ENCODE measurements at regions not wholly inside any gene's neighbourhood (a gene's known extent, or its start where the extent isn't known, plus 50 kb on each side); places are given as distances from the start of the nearest gene placed in this dataset.

GRCh38 chr13:44198826-44199225 is 174.8 kb upstream of the SERP2 start:
- intact Hi-C loops (cut with micrococcal nuclease; ENCODE audit: unreplicated experiment), result no loop called here
- no peak overlapping the region for H2AFZ ChIP-seq (ENCODE audit: low read length)
- H3K27me3 ChIP-seq (ENCODE audit: control insufficient read depth in 1 of 2, insufficient read depth in 2 of 2, low read length in 2 of 2), result no peaks in the 10 kb centered on the region
- FAIRE-seq, result no peak
- ChIA-PET POLR2A (no interaction called here), CTCF (ENCODE audit: low intra/inter-chr PET ratio, low total read pairs) (no interaction called here)
- no peaks in the 10 kb centered on the region for H3K4me1 ChIP-seq (ENCODE audit: insufficient read depth, low read length)
- no peak for DNase-seq (ENCODE audit: low spot score)
- in situ Hi-C loops (cut with HindIII; ENCODE audit: extremely low pct_ligation_motif_present, low pct_unique_long_range_greater_than_20kb), result no loop called here
- no peaks in the 10 kb centered on the region for H3K36me3 ChIP-seq (replicated peaks in 1 of 2; ENCODE audit: control insufficient read depth in 1 of 2, insufficient read depth in 2 of 2, low read length in 2 of 2)
- H3K27ac ChIP-seq (ENCODE audit: extremely low read length, insufficient read depth, low read length), result no peak overlapping the region
- H3K4me3 ChIP-seq (replicated peaks in 1 of 3; ENCODE audit: insufficient read depth in 1 of 3, low read depth in 2 of 3, low read length in 3 of 3), result no peak overlapping the region
- H3K4me2 ChIP-seq (ENCODE audit: low read depth, low read length), result no peak overlapping the region
- no peak overlapping the region for H3K9ac ChIP-seq (ENCODE audit: insufficient read depth, low read depth, low read length)
- 0% methylated on average over 3 of the region's 3 CpGs for WGBS (ENCODE audit: low lambda C conversion rate)
- BruUV-seq (replicated peaks), result no TSS peak
- no peaks in the 10 kb centered on the region for H4K20me1 ChIP-seq (ENCODE audit: insufficient read depth, low read length)
- ATAC-seq, result no peak
- no peak for TF ChIP-seq RCOR2 (CRISPR knock-in tag; IDR thresholded peaks at IDR 0.05)
- no peaks in the 10 kb centered on the region for H3K79me2 ChIP-seq (ENCODE audit: insufficient read depth, low read length)
- no peaks in the 10 kb centered on the region for H3K9me3 ChIP-seq (ENCODE audit: low read length)

DNA sequence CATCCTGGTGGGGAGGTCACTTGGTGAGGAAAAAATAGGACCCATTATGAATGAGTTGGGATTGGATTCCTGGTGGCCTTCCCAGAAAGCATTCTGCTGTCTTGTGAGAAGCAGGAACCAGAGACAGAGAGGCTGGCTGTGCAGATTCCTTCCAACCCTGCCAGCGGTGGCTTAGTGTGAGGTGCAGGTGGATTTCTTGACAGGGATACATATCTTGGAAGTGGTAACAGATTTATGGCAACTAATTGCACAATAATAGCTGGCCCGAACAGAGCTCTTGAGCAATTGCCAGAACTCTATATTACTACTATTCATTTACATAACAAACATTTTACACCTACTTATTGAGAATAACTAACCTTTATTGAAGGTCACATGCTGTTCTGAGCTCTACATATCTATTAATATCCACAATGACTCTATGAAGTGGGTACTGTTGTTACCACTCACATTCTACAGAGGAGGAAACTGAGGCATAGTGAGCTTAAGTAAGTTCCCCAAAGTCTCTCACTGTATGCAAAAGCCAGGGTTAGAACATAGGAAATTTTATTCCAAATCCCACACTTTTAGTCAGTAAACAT is 173.9 kb upstream of the SERP2 start:
- no peak for FAIRE-seq
- in situ Hi-C loops (cut with HindIII; ENCODE audit: extremely low pct_ligation_motif_present, low pct_unique_long_range_greater_than_20kb), result no loop called here
- CTCF ChIA-PET (ENCODE audit: low intra/inter-chr PET ratio, low total read pairs), result no interaction called here

More for the DNA sequence above, 173.9 kb upstream of the SERP2 start:
- H4K20me1 ChIP-seq (ENCODE audit: insufficient read depth, low read length), result no peaks in the 10 kb centered on the region
- TF ChIP-seq CEBPB (IDR thresholded peaks at IDR 0.05; ENCODE audit: borderline replicate concordance, low read depth, low read length), result peak; percentile 56; the same call in 1 of the 2 replicates
- TF ChIP-seq, protein P1, sequence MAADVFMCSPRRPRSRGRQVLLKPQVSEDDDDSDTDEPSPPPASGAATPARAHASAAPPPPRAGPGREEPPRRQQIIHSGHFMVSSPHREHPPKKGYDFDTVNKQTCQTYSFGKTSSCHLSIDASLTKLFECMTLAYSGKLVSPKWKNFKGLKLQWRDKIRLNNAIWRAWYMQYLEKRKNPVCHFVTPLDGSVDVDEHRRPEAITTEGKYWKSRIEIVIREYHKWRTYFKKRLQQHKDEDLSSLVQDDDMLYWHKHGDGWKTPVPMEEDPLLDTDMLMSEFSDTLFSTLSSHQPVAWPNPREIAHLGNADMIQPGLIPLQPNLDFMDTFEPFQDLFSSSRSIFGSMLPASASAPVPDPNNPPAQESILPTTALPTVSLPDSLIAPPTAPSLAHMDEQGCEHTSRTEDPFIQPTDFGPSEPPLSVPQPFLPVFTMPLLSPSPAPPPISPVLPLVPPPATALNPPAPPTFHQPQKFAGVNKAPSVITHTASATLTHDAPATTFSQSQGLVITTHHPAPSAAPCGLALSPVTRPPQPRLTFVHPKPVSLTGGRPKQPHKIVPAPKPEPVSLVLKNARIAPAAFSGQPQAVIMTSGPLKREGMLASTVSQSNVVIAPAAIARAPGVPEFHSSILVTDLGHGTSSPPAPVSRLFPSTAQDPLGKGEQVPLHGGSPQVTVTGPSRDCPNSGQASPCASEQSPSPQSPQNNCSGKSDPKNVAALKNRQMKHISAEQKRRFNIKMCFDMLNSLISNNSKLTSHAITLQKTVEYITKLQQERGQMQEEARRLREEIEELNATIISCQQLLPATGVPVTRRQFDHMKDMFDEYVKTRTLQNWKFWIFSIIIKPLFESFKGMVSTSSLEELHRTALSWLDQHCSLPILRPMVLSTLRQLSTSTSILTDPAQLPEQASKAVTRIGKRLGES (CRISPR knock-in tag; IDR thresholded peaks at IDR 0.05; ENCODE audit: borderline replicate concordance), result no peak
- no peak overlapping the region for H3K27ac ChIP-seq (ENCODE audit: extremely low read length, insufficient read depth, low read length)
- H3K27me3 ChIP-seq (ENCODE audit: control insufficient read depth in 1 of 2, insufficient read depth in 2 of 2, low read length in 2 of 2), result no peaks in the 10 kb centered on the region
- no peaks in the 10 kb centered on the region for H3K36me3 ChIP-seq (replicated peaks in 1 of 2; ENCODE audit: control insufficient read depth in 1 of 2, insufficient read depth in 2 of 2, low read length in 2 of 2)
- no peak overlapping the region for H3K4me3 ChIP-seq (replicated peaks in 1 of 3; ENCODE audit: insufficient read depth in 1 of 3, low read depth in 2 of 3, low read length in 3 of 3)
- no TSS peak for BruUV-seq (replicated peaks)
- H3K9ac ChIP-seq (ENCODE audit: insufficient read depth, low read depth, low read length), result no peak overlapping the region
- no peak for DNase-seq (ENCODE audit: low spot score)
- 28% methylated on average over 2 of the region's 2 CpGs for WGBS (ENCODE audit: low lambda C conversion rate)
- no peak overlapping the region for H3K4me2 ChIP-seq (ENCODE audit: low read depth, low read length)
- no peak overlapping the region for H2AFZ ChIP-seq (ENCODE audit: low read length)
- POLR2A ChIA-PET, result no interaction called here
- H3K79me2 ChIP-seq (ENCODE audit: insufficient read depth, low read length), result no peaks in the 10 kb centered on the region
- no peak for ATAC-seq
- intact Hi-C loops (cut with micrococcal nuclease; ENCODE audit: unreplicated experiment), result no loop called here
- no peaks in the 10 kb centered on the region for H3K4me1 ChIP-seq (ENCODE audit: insufficient read depth, low read length)
- H3K9me3 ChIP-seq (ENCODE audit: low read length), result no peaks in the 10 kb centered on the region
